HL-60 (cell line): ENCODE measurements at regions not wholly inside any gene's neighbourhood (a gene's known extent, or its start where the extent isn't known, plus 50 kb on each side); places are given as distances from the start of the nearest gene placed in this dataset.

Experiments
- DNase-seq, 2 experiments: peaks; one replicate each; pipeline ENCODE4 v3.0.0-alpha.2; 2010 to 2020; ENCODE audit warnings: low read depth in 1 of 2, low spot score in 1 of 2
- H3K27ac ChIP-seq: fragments of 250-450 bp; sonication (Bioruptor Pico); replicated peaks from 2 replicates; pipeline ENCODE4 v1.5.1; 2020; ENCODE audit warnings: mild to moderate bottlenecking, moderate library complexity
- H3K27me3 ChIP-seq: fragments of 250-450 bp; sonication (Bioruptor Pico); 2 replicates; pipeline ENCODE4 v1.5.1; 2021; ENCODE audit warnings: mild to moderate bottlenecking, moderate library complexity; ENCODE audit not compliant: insufficient read depth, poor library complexity, severe bottlenecking
- H3K4me3 ChIP-seq: replicated peaks from 2 replicates; pipeline ENCODE4 v1.5.1; 2011; ENCODE audit warnings: mild to moderate bottlenecking, control low read depth, low read length; ENCODE audit not compliant: insufficient read depth
- GABPA ChIP-seq: IDR thresholded peaks from 2 replicates; pipeline ENCODE4 v1.6.1; 2012; ENCODE audit warnings: low read depth
- POLR2AphosphoS5 ChIP-seq: IDR thresholded peaks from 2 replicates; pipeline ENCODE4 v1.6.1; 2012; ENCODE audit warnings: low read depth
- SPI1 ChIP-seq: IDR thresholded peaks from 2 replicates; pipeline ENCODE4 v1.6.1; 2012; ENCODE audit warnings: low read depth, mild to moderate bottlenecking, borderline replicate concordance
- TF ChIP-seq, protein P1 (sequence below): IDR thresholded peaks from 2 replicates; pipeline ENCODE4 v1.6.1; 2012; ENCODE audit warnings: low read depth; ENCODE audit not compliant: insufficient replicate concordance
- TF ChIP-seq, protein P2 (sequence below): IDR thresholded peaks from one replicate; pipeline ENCODE4 v1.5.1; 2011; ENCODE audit warnings: low read length, control low read depth, inconsistent platforms; ENCODE audit not compliant: insufficient read depth

DNA sequence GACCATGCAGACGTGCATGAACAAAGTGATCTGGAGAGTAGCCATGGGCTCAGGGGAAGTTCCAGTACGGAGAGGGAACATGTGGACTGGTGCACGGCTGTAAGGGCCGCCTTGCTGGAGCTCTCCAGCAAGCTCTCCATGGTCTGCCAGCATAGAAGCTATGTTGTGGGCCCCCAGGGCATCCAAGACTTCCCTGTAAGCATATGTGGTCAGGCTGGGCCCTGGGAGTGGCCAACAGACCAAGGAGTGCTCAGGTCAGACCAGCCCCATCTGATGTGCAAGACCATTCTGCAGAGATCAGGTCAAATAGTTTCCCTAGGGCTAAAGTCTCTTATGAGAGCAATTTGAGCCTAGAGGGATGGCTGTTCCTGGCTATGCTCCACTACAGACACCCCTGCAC, 110.1 kb upstream of the DAZL start:
- Histone ChIP-seq H3K27ac (no peak overlapping the region), H3K27me3 (no peaks in the 10 kb centered on the region), H3K4me3 (no peak overlapping the region)
- TF ChIP-seq, protein P1, sequence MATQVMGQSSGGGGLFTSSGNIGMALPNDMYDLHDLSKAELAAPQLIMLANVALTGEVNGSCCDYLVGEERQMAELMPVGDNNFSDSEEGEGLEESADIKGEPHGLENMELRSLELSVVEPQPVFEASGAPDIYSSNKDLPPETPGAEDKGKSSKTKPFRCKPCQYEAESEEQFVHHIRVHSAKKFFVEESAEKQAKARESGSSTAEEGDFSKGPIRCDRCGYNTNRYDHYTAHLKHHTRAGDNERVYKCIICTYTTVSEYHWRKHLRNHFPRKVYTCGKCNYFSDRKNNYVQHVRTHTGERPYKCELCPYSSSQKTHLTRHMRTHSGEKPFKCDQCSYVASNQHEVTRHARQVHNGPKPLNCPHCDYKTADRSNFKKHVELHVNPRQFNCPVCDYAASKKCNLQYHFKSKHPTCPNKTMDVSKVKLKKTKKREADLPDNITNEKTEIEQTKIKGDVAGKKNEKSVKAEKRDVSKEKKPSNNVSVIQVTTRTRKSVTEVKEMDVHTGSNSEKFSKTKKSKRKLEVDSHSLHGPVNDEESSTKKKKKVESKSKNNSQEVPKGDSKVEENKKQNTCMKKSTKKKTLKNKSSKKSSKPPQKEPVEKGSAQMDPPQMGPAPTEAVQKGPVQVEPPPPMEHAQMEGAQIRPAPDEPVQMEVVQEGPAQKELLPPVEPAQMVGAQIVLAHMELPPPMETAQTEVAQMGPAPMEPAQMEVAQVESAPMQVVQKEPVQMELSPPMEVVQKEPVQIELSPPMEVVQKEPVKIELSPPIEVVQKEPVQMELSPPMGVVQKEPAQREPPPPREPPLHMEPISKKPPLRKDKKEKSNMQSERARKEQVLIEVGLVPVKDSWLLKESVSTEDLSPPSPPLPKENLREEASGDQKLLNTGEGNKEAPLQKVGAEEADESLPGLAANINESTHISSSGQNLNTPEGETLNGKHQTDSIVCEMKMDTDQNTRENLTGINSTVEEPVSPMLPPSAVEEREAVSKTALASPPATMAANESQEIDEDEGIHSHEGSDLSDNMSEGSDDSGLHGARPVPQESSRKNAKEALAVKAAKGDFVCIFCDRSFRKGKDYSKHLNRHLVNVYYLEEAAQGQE: no peak
- TF ChIP-seq SPI1 (no peak), POLR2AphosphoS5 (no peak), GABPA (no peak)
- TF ChIP-seq, protein P2, sequence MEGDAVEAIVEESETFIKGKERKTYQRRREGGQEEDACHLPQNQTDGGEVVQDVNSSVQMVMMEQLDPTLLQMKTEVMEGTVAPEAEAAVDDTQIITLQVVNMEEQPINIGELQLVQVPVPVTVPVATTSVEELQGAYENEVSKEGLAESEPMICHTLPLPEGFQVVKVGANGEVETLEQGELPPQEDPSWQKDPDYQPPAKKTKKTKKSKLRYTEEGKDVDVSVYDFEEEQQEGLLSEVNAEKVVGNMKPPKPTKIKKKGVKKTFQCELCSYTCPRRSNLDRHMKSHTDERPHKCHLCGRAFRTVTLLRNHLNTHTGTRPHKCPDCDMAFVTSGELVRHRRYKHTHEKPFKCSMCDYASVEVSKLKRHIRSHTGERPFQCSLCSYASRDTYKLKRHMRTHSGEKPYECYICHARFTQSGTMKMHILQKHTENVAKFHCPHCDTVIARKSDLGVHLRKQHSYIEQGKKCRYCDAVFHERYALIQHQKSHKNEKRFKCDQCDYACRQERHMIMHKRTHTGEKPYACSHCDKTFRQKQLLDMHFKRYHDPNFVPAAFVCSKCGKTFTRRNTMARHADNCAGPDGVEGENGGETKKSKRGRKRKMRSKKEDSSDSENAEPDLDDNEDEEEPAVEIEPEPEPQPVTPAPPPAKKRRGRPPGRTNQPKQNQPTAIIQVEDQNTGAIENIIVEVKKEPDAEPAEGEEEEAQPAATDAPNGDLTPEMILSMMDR: no peak
- no peak for DNase-seq

DNA sequence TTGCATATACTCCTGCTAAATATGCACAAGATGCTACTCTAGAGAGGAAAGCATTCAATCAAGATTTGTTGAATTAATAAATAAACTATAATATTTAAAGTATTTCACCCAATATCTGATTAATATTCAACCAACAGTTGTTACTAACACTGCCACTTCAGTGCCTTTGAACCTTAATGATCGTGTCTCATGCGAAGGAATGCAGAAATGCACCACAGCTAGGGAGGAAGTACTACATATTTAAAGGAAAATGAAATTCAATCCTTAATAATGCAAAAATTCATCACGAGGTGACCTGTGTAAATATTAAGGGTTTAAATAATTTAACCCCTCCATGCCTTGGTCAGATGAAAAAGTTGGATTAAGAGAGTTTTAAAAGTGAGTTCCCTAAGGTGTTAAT, 114.2 kb upstream of the DAZL start:
- H3K4me3 ChIP-seq: no peak overlapping the region
- no peak for DNase-seq
- no peaks in the 10 kb centered on the region for H3K27me3 ChIP-seq
- TF ChIP-seq SPI1 (no peak), POLR2AphosphoS5 (no peak), GABPA (no peak)
- TF ChIP-seq, protein P2: no peak
- TF ChIP-seq, protein P1: no peak
- no peak overlapping the region for H3K27ac ChIP-seq

DNA sequence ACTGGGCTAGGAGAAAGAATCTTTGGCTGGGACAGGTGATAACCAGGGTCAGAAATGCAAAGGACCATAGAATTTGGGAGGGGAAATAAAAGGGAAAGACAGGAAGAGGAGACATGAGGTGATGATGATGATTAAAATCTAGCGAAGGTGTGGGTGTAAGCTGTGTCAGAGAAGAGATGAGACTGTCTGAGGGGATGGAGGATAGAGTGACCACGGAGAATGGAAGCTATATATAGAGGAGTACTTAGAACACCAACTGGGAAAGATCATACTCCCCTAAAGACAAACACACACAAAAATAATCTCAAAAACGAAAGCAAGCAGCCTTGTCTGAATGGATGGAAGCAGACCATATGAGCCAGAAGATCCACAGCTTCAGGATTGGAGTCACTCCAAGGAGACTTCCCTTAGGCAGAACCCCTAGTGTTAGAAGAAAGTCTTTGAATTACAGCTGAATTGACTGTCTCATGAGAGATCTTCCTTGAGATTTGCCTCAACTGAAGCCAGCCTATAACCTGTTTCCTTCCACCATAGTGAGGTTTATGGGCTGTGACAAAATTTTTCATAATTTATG, 115.2 kb upstream of the DAZL start:
- no peak overlapping the region for H3K4me3 ChIP-seq
- no peaks in the 10 kb centered on the region for H3K27me3 ChIP-seq
- no peak for DNase-seq
- TF ChIP-seq GABPA: no peak
- no peak for TF ChIP-seq SPI1
- TF ChIP-seq POLR2AphosphoS5: no peak
- TF ChIP-seq, protein P2: no peak
- TF ChIP-seq, protein P1: no peak
- no peak overlapping the region for H3K27ac ChIP-seq
